ENCODE measurements at regions not wholly inside any gene's neighbourhood (a gene's known extent, or its start where the extent isn't known, plus 50 kb on each side); places are given as distances from the start of the nearest gene placed in this dataset.

GRCh38 chr2:194332799-194333490, 1324.1 kb upstream of the SLC39A10 start:
- H3K36me3 ChIP-seq (ENCODE audit: control insufficient read depth in 2 of 2, insufficient read depth in 1 of 2, low read length in 2 of 2) = no peaks in the 10 kb centered on the region
- TF ChIP-seq ZNF544 (tag by site-specific recombination; IDR thresholded peaks at IDR 0.05) (no peak), OSR2 (tag by site-specific recombination; IDR thresholded peaks at IDR 0.05) (no peak), SETDB1 (IDR thresholded peaks at IDR 0.05; ENCODE audit: insufficient read length, low read length) (no peak)
- H3K4me3 ChIP-seq (ENCODE audit: low read depth, low read length) = no peak overlapping the region
- H3K9me3 ChIP-seq (ENCODE audit: control insufficient read depth, insufficient read depth, low read depth, low read length) = no peaks in the 10 kb centered on the region
- H3K27ac ChIP-seq (ENCODE audit: extremely low read depth, low read depth, low read length) = no peak overlapping the region
- no peaks in the 10 kb centered on the region for H3K4me1 ChIP-seq (ENCODE audit: control insufficient read depth, insufficient read depth, low read length)
- ChIA-PET POLR2A (no interaction called here), CTCF (interaction anchor here (0.5 kb wide), 1 partner anchor 14 kb away, joined by 4 read pairs; no protein-coding TSS in a partner anchor)

- TF ChIP-seq ZNF10 (tag by site-specific recombination; IDR thresholded peaks at IDR 0.05) (no peak), SP3 (tag by site-specific recombination; IDR thresholded peaks at IDR 0.05) (no peak), KLF1 (tag by site-specific recombination; IDR thresholded peaks at IDR 0.05) (no peak), ZNF404 (tag by site-specific recombination; IDR thresholded peaks at IDR 0.05) (no peak), KLF16 (tag by site-specific recombination; IDR thresholded peaks at IDR 0.05) (no peak), ZNF571 (tag by site-specific recombination; IDR thresholded peaks at IDR 0.05) (no peak), ZXDB (tag by site-specific recombination; IDR thresholded peaks at IDR 0.05) (no peak), ZBTB48 (tag by site-specific recombination; IDR thresholded peaks at IDR 0.05) (no peak), EGR2 (tag by site-specific recombination; IDR thresholded peaks at IDR 0.05; ENCODE audit: low read depth) (no peak)
- TF ChIP-seq, protein P1, sequence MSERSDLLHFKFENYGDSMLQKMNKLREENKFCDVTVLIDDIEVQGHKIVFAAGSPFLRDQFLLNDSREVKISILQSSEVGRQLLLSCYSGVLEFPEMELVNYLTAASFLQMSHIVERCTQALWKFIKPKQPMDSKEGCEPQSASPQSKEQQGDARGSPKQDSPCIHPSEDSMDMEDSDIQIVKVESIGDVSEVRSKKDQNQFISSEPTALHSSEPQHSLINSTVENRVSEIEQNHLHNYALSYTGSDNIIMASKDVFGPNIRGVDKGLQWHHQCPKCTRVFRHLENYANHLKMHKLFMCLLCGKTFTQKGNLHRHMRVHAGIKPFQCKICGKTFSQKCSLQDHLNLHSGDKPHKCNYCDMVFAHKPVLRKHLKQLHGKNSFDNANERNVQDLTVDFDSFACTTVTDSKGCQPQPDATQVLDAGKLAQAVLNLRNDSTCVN (tag by site-specific recombination; optimal IDR thresholded peaks at IDR 0.05) = no peak
- no peaks in the 10 kb centered on the region for H3K9me3 ChIP-seq (ENCODE audit: control insufficient read depth, insufficient read depth, low read depth, low read length)
- H3K36me3 ChIP-seq (ENCODE audit: control insufficient read depth in 2 of 2, insufficient read depth in 1 of 2, low read length in 2 of 2) = no peaks in the 10 kb centered on the region
- no peak overlapping the region for H3K27ac ChIP-seq (ENCODE audit: extremely low read depth, low read depth, low read length)
- H3K4me1 ChIP-seq (ENCODE audit: control insufficient read depth, insufficient read depth, low read length) = no peaks in the 10 kb centered on the region
- no peak overlapping the region for H3K4me3 ChIP-seq (ENCODE audit: low read depth, low read length)
- CTCF ChIA-PET = no interaction called here
- POLR2A ChIA-PET = interaction anchor here (0.6 kb wide), 1 partner anchor 483 kb away, joined by 4 read pairs; no protein-coding TSS in a partner anchor
Observed at GRCh38 chr2:194328456-194328855, 1328.6 kb upstream of the SLC39A10 start.

DNA sequence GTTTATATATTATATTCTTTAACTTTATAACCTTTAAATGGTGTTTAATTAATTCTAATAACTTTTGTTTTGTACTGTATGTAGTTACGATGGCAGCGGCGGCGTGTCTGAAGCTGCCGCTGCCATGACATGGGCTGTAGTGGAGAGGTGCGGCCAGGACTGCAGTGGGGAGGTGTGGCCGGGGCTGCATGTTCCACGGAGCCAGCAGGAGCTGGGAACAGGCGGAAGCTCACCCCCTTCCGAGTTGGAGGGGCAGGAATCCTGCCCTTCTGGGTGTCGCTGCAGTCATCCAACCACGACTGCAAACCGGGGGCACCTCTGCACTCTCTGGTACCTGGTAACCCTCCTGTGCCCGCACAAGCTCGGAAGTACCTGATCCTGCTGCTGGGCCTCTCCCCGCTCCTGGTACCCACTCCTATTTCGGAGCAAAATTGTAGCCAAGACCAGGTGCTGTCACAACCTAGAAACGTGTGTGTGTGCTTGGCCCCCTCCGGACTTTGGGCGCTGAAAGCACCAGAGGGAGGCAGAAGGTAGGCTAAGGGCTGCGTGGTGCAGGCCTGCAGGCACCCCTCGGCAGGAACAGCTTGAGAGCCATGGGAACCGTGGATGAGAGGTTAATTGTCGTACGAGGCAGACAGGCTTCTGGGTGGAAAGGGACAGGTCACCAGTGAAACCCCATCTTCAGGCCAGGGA, 1329.7 kb upstream of the SLC39A10 start:
- Histone ChIP-seq H3K36me3 (ENCODE audit: control insufficient read depth in 2 of 2, insufficient read depth in 1 of 2, low read length in 2 of 2) (no peaks in the 10 kb centered on the region), H3K4me1 (ENCODE audit: control insufficient read depth, insufficient read depth, low read length) (no peaks in the 10 kb centered on the region), H3K27ac (ENCODE audit: extremely low read depth, low read depth, low read length) (no peak overlapping the region), H3K4me3 (ENCODE audit: low read depth, low read length) (no peak overlapping the region), H3K9me3 (ENCODE audit: control insufficient read depth, insufficient read depth, low read depth, low read length) (no peaks in the 10 kb centered on the region)
- POLR2A ChIA-PET = no interaction called here
- TF ChIP-seq ZNF624 (tag by site-specific recombination; IDR thresholded peaks at IDR 0.05) = no peak
- no peak for TF ChIP-seq MZF1 (tag by site-specific recombination; IDR thresholded peaks at IDR 0.05; ENCODE audit: borderline replicate concordance)
- no peak for TF ChIP-seq KLF7 (tag by site-specific recombination; IDR thresholded peaks at IDR 0.05; ENCODE audit: borderline replicate concordance)
- TF ChIP-seq ZNF561 (tag by site-specific recombination; IDR thresholded peaks at IDR 0.05; ENCODE audit: borderline replicate concordance) = no peak
- TF ChIP-seq ZNF140 (tag by site-specific recombination; IDR thresholded peaks at IDR 0.05) = no peak
- CTCF ChIA-PET = no interaction called here

DNA sequence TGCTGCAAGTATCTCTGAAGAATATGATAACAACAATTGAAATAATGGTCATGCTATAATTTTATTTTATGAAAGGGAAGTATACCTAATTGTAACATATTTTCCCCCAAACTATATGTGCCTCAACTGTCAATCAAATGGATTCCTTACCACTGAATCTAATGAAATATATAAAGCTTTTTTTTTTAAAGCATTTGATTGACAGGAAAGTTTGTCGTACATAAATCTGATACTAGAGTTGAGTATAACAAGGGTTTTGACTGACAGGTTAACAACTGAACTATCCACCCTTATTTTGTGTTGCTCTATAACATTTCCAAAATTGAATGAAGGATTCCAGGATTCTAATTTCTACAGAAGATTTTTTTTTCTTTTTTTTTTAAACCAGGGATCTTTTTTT, 1333.3 kb upstream of the SLC39A10 start:
- Histone ChIP-seq H3K9me3 (ENCODE audit: control insufficient read depth, insufficient read depth, low read depth, low read length) (no peaks in the 10 kb centered on the region), H3K4me1 (ENCODE audit: control insufficient read depth, insufficient read depth, low read length) (no peaks in the 10 kb centered on the region), H3K36me3 (ENCODE audit: control insufficient read depth in 2 of 2, insufficient read depth in 1 of 2, low read length in 2 of 2) (no peaks in the 10 kb centered on the region), H3K27ac (ENCODE audit: extremely low read depth, low read depth, low read length) (no peak overlapping the region), H3K4me3 (ENCODE audit: low read depth, low read length) (no peak overlapping the region)
- TF ChIP-seq PRDM1 (tag by site-specific recombination; IDR thresholded peaks at IDR 0.05) (no peak), ZNF18 (tag by site-specific recombination; IDR thresholded peaks at IDR 0.05) (no peak), ZNF174 (tag by site-specific recombination; IDR thresholded peaks at IDR 0.05) (no peak), ZNF2 (tag by site-specific recombination; IDR thresholded peaks at IDR 0.05) (no peak), ZBTB8A (tag by site-specific recombination; IDR thresholded peaks at IDR 0.05) (no peak)
- TF ChIP-seq, protein P1 (tag by site-specific recombination; optimal IDR thresholded peaks at IDR 0.05) = no peak
- TF ChIP-seq, protein P2, sequence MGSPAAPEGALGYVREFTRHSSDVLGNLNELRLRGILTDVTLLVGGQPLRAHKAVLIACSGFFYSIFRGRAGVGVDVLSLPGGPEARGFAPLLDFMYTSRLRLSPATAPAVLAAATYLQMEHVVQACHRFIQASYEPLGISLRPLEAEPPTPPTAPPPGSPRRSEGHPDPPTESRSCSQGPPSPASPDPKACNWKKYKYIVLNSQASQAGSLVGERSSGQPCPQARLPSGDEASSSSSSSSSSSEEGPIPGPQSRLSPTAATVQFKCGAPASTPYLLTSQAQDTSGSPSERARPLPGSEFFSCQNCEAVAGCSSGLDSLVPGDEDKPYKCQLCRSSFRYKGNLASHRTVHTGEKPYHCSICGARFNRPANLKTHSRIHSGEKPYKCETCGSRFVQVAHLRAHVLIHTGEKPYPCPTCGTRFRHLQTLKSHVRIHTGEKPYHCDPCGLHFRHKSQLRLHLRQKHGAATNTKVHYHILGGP (tag by site-specific recombination; IDR thresholded peaks at IDR 0.05) = no peak
- ChIA-PET POLR2A (no interaction called here), CTCF (no interaction called here)
